Neural progenitor cell (in vitro differentiated cells): ENCODE measurements at regions not wholly inside any gene's neighbourhood (a gene's known extent, or its start where the extent isn't known, plus 50 kb on each side); places are given as distances from the start of the nearest gene placed in this dataset.

ENCODE experiments used
- CTCF ChIP-seq: fragments of 200-600 bp; sonication (generic); IDR thresholded peaks from 2 replicates; pipeline ENCODE4 v1.5.1; 2017; ENCODE audit warnings: antibody characterized with exemption, mild to moderate bottlenecking
- EZH2 ChIP-seq: fragments of 200-600 bp; sonication (generic); IDR thresholded peaks from 2 replicates; pipeline ENCODE4 v1.6.1; 2017; ENCODE audit warnings: antibody characterized with exemption, mild to moderate bottlenecking, moderate library complexity
- EZH2phosphoT487 ChIP-seq: fragments of 200-600 bp; sonication (generic); IDR thresholded peaks from 2 replicates; pipeline ENCODE4 v1.6.1; 2017; ENCODE audit warnings: antibody characterized with exemption

GRCh38 chr16:65948361-65948760, 418.1 kb upstream of the CDH5 start:
- TF ChIP-seq CTCF (no peak), EZH2phosphoT487 (no peak), EZH2 (no peak)
